ENCODE measurements at regions not wholly inside any gene's neighbourhood (a gene's known extent, or its start where the extent isn't known, plus 50 kb on each side); places are given as distances from the start of the nearest gene placed in this dataset.

- CTCF ChIA-PET, result no interaction called here
- no TSS peak for BruUV-seq (replicated peaks)
Observed at GRCh38 chr10:44820094-44820493, 91.0 kb upstream of the TMEM72 start.

GRCh38 chr10:44821290-44821689, 89.8 kb upstream of the TMEM72 start:
- ATAC-seq (no peak), DNase-seq (ENCODE audit: low read depth, low spot score) (no peak)
- H3K27me3 ChIP-seq (ENCODE audit: insufficient read depth, low read length), result peaks cover 11% of the 10 kb centered on the region; the same call in 1 of the 2 replicates
- H3K79me2 ChIP-seq (ENCODE audit: insufficient read depth, low read length), result no peaks in the 10 kb centered on the region
- ChIA-PET CTCF (no interaction called here), RAD21 (ENCODE audit: low non-redundant PET in 1 of 2, low total read pairs in 2 of 2, uncharacterized antibody in 2 of 2, unreplicated experiment in 2 of 2) (no interaction called here), POLR2A (no interaction called here)
- no peak overlapping the region for H3K9ac ChIP-seq (ENCODE audit: low read length)
- no peaks in the 10 kb centered on the region for H3K9me3 ChIP-seq (ENCODE audit: control insufficient read depth in 1 of 2, insufficient read depth in 1 of 2, low read depth in 1 of 2, low read length in 2 of 2)
- H2AFZ ChIP-seq (ENCODE audit: low read depth, low read length, poor library complexity, severe bottlenecking), result no peak overlapping the region
- H3K9me2 ChIP-seq (ENCODE audit: insufficient read depth), result no peaks in the 10 kb centered on the region
- no TSS peak for BruUV-seq (replicated peaks)
- H3K4me3 ChIP-seq (replicated peaks in 1 of 2; ENCODE audit: low read depth in 1 of 2, low read length in 2 of 2), result no peak overlapping the region
- H3K4me1 ChIP-seq (ENCODE audit: control insufficient read depth in 1 of 2, insufficient read depth in 2 of 2, low read length in 2 of 2), result no peaks in the 10 kb centered on the region
- no peaks in the 10 kb centered on the region for H4K20me1 ChIP-seq (ENCODE audit: insufficient read depth)
- H3K36me3 ChIP-seq (ENCODE audit: control insufficient read depth in 1 of 2, insufficient read depth in 2 of 2, low read length in 2 of 2), result no peaks in the 10 kb centered on the region; a peak in 1 of 4 replicates
- intact Hi-C loops (cut with micrococcal nuclease), result no loop called here
- H3K4me2 ChIP-seq (ENCODE audit: low read length), result no peak overlapping the region
- no peak overlapping the region for H3K27ac ChIP-seq (ENCODE audit: low read depth, low read length)
- TF ChIP-seq TCF7L2 (IDR thresholded peaks at IDR 0.05; ENCODE audit: borderline replicate concordance, extremely low read depth, insufficient read depth, insufficient read length) (no peak), ZBTB33 (IDR thresholded peaks at IDR 0.05; ENCODE audit: extremely low read depth, insufficient replicate concordance, low read length) (no peak), ELF1 (IDR thresholded peaks at IDR 0.05; ENCODE audit: borderline replicate concordance, low read depth) (no peak), EGR1 (IDR thresholded peaks at IDR 0.05; ENCODE audit: low read depth) (no peak), EZH2 (IDR thresholded peaks at IDR 0.05) (no peak), ZFX (IDR thresholded peaks at IDR 0.05) (no peak), REST (IDR thresholded peaks at IDR 0.05; ENCODE audit: low read depth) (no peak), SIN3A (IDR thresholded peaks at IDR 0.05; ENCODE audit: low read depth) (no peak), CBX3 (IDR thresholded peaks at IDR 0.05; ENCODE audit: low read depth) (no peak), EZH2phosphoT487 (IDR thresholded peaks at IDR 0.05; ENCODE audit: borderline replicate concordance) (no peak), CEBPB (IDR thresholded peaks at IDR 0.05; ENCODE audit: low read depth) (no peak), ZNF274 (IDR thresholded peaks at IDR 0.05; ENCODE audit: low read depth, low read length) (no peak), CTCF (IDR thresholded peaks at IDR 0.05 in 2 of 3, conservative IDR thresholded peaks at IDR 0.05 in 1 of 3; ENCODE audit: borderline replicate concordance in 1 of 3, insufficient read depth in 1 of 3, low read depth in 2 of 3, low read length in 2 of 3) (no peak)

More at GRCh38 chr10:44820094-44820493, 91.0 kb upstream of the TMEM72 start:
- Histone ChIP-seq H3K27ac (ENCODE audit: low read depth, low read length) (no peak overlapping the region), H3K79me2 (ENCODE audit: insufficient read depth, low read length) (no peaks in the 10 kb centered on the region), H3K36me3 (ENCODE audit: control insufficient read depth in 1 of 2, insufficient read depth in 2 of 2, low read length in 2 of 2) (no peaks in the 10 kb centered on the region; a peak in 1 of 4 replicates), H3K4me3 (replicated peaks in 1 of 2; ENCODE audit: low read depth in 1 of 2, low read length in 2 of 2) (no peak overlapping the region), H3K27me3 (ENCODE audit: insufficient read depth, low read length) (peaks cover 17% of the 10 kb centered on the region; the same call in 1 of the 2 replicates), H3K9ac (ENCODE audit: low read length) (no peak overlapping the region), H3K4me2 (ENCODE audit: low read length) (no peak overlapping the region), H3K9me2 (ENCODE audit: insufficient read depth) (no peaks in the 10 kb centered on the region), H3K4me1 (ENCODE audit: control insufficient read depth in 1 of 2, insufficient read depth in 2 of 2, low read length in 2 of 2) (no peaks in the 10 kb centered on the region), H2AFZ (ENCODE audit: low read depth, low read length, poor library complexity, severe bottlenecking) (no peak overlapping the region), H4K20me1 (ENCODE audit: insufficient read depth) (no peaks in the 10 kb centered on the region), H3K9me3 (ENCODE audit: control insufficient read depth in 1 of 2, insufficient read depth in 1 of 2, low read depth in 1 of 2, low read length in 2 of 2) (no peaks in the 10 kb centered on the region)
- ATAC-seq (no peak), DNase-seq (ENCODE audit: low read depth, low spot score) (no peak)
- RAD21 ChIA-PET (ENCODE audit: low non-redundant PET in 1 of 2, low total read pairs in 2 of 2, uncharacterized antibody in 2 of 2, unreplicated experiment in 2 of 2), result no interaction called here
- no peak for TF ChIP-seq EZH2phosphoT487 (IDR thresholded peaks at IDR 0.05; ENCODE audit: borderline replicate concordance)
- POLR2A ChIA-PET, result no interaction called here
- intact Hi-C loops (cut with micrococcal nuclease), result no loop called here

Measured in HCT116 (cell line).